GM10248 (cell line): ENCODE measurements at regions not wholly inside any gene's neighbourhood (a gene's known extent, or its start where the extent isn't known, plus 50 kb on each side); places are given as distances from the start of the nearest gene placed in this dataset.

Source experiments
- CTCF ChIA-PET: fragments of 300-600 bp; sonication (Branson Sonifier 250); formaldehyde crosslinking; extraction: SDS; loops from one replicate; lab custom pipeline; 2021; ENCODE audit warnings: antibody characterized with exemption; lab: Yijun Ruan, JAX
- POLR2A ChIA-PET: fragments of 350-650 bp; sonication (Branson Sonifier 250); formaldehyde crosslinking; extraction: SDS; loops from one replicate; lab custom pipeline; 2020; ENCODE audit warnings: antibody characterized with exemption; lab: Yijun Ruan, JAX
- DNase-seq: peaks from one replicate; pipeline ENCODE4 v3.0.0; 2012; ENCODE audit errors: extremely low spot score
- CTCF ChIP-seq: IDR thresholded peaks from 2 replicates; pipeline ENCODE4 v1.5.1; 2012; ENCODE audit warnings: mild to moderate bottlenecking, low read depth; ENCODE audit errors: extremely low read depth, missing control alignments, control extremely low read depth

- no peak for TF ChIP-seq CTCF
- ChIA-PET POLR2A (no interaction called here), CTCF (interaction anchor here (1.2 kb wide), 1 partner anchor 11 kb away, joined by 3 read pairs; no protein-coding TSS in a partner anchor)
- DNase-seq = no peak
These were observed 686.5 kb upstream of the ADGRL2 start for GRCh38 chr1:81114191-81114590.

GRCh38 chr1:81113688-81114087, 687.0 kb upstream of the ADGRL2 start:
- no peak for TF ChIP-seq CTCF
- CTCF ChIA-PET = interaction anchor here (1.3 kb wide), 1 partner anchor 31 kb away, joined by 4 read pairs; no protein-coding TSS in a partner anchor
- no peak for DNase-seq
- POLR2A ChIA-PET = no interaction called here

GRCh38 chr1:81111818-81112217, 688.9 kb upstream of the ADGRL2 start:
- DNase-seq = no peak
- ChIA-PET POLR2A (no interaction called here), CTCF (interaction anchor here (1.5 kb wide), 1 partner anchor 8 kb away, joined by 3 read pairs; no protein-coding TSS in a partner anchor)
- no peak for TF ChIP-seq CTCF

- ChIA-PET POLR2A (no interaction called here), CTCF (no interaction called here)
- no peak for TF ChIP-seq CTCF
- no peak for DNase-seq
These were observed 691.7 kb upstream of the ADGRL2 start for GRCh38 chr1:81109038-81109437.

GRCh38 chr1:81097860-81098259, 702.9 kb upstream of the ADGRL2 start:
- DNase-seq = no peak
- ChIA-PET POLR2A (no interaction called here), CTCF (no interaction called here)

GRCh38 chr1:81073580-81073979, 727.2 kb upstream of the ADGRL2 start:
- ChIA-PET CTCF (interaction anchor here (1.2 kb wide), 1 partner anchor 42 kb away, joined by 3 read pairs; no protein-coding TSS in a partner anchor), POLR2A (no interaction called here)
- no peak for DNase-seq
- no peak for TF ChIP-seq CTCF

More at GRCh38 chr1:81097860-81098259, 702.9 kb upstream of the ADGRL2 start:
- no peak for TF ChIP-seq CTCF
